Ishikawa (cell line): ENCODE measurements at regions not wholly inside any gene's neighbourhood (a gene's known extent, or its start where the extent isn't known, plus 50 kb on each side); places are given as distances from the start of the nearest gene placed in this dataset.

Experiments used
- CEBPB ChIP-seq: IDR thresholded peaks from 2 replicates; pipeline ENCODE4 v1.6.1; 2012
- CREB1 ChIP-seq: IDR thresholded peaks from 2 replicates; pipeline ENCODE4 v1.6.1; 2012; ENCODE audit warnings: low read depth
- EGR1 ChIP-seq: IDR thresholded peaks from 2 replicates; pipeline ENCODE4 v1.6.1; 2012
- EP300 ChIP-seq: IDR thresholded peaks from 2 replicates; pipeline ENCODE4 v1.6.1; 2012; ENCODE audit warnings: borderline replicate concordance
- FOXM1 ChIP-seq: IDR thresholded peaks from 2 replicates; pipeline ENCODE4 v1.6.1; 2012; ENCODE audit warnings: low read depth, borderline replicate concordance
- NFIC ChIP-seq: IDR thresholded peaks from 2 replicates; pipeline ENCODE4 v1.6.1; 2012
- RAD21 ChIP-seq: IDR thresholded peaks from 2 replicates; pipeline ENCODE4 v1.6.1; 2012; ENCODE audit warnings: low read depth
- TAF1 ChIP-seq: IDR thresholded peaks from 2 replicates; pipeline ENCODE4 v1.6.1; 2012; ENCODE audit warnings: low read depth, mild to moderate bottlenecking
- TCF12 ChIP-seq: IDR thresholded peaks from 2 replicates; pipeline ENCODE4 v1.6.1; 2012; ENCODE audit warnings: low read depth
- TEAD4 ChIP-seq: IDR thresholded peaks from 2 replicates; pipeline ENCODE4 v1.6.1; 2012
- YY1 ChIP-seq: IDR thresholded peaks from 2 replicates; pipeline ENCODE4 v1.6.1; 2012; ENCODE audit warnings: low read depth
- ZBTB7A ChIP-seq: IDR thresholded peaks from 2 replicates; pipeline ENCODE4 v1.6.1; 2012; ENCODE audit warnings: low read depth
- TF ChIP-seq, protein P1 (sequence below): IDR thresholded peaks from 2 replicates; pipeline ENCODE4 v1.6.1; 2012; ENCODE audit warnings: low read depth, mild to moderate bottlenecking
- TF ChIP-seq, protein P2 (sequence below): IDR thresholded peaks from 2 replicates; pipeline ENCODE4 v1.6.1; 2012
- TF ChIP-seq, protein P3 (sequence below): IDR thresholded peaks from 2 replicates; pipeline ENCODE4 v1.6.1; 2012

DNA sequence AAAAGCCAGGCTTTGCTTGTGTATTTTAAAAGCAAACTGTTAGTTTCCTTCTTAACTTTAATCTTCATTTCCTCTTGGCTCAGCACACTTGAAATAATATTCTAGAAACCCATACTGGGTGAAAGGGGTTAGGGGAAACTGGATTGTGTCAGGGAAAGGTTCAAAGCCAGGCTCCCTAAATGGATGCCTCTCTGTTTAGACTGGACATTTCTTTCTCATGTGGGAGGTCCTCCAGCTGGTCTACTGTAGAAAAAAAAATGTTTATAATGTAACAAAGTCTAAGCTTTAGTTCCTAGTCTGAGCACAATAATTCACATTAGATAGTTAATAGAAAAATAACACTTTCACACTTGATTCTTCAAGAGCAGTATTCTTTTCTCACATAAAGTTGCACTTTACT lies 89.0 kb upstream of the AKIRIN2 start:
- TF ChIP-seq EGR1: no peak
- no peak for TF ChIP-seq FOXM1
- TF ChIP-seq TEAD4: no peak
- TF ChIP-seq, protein P1, sequence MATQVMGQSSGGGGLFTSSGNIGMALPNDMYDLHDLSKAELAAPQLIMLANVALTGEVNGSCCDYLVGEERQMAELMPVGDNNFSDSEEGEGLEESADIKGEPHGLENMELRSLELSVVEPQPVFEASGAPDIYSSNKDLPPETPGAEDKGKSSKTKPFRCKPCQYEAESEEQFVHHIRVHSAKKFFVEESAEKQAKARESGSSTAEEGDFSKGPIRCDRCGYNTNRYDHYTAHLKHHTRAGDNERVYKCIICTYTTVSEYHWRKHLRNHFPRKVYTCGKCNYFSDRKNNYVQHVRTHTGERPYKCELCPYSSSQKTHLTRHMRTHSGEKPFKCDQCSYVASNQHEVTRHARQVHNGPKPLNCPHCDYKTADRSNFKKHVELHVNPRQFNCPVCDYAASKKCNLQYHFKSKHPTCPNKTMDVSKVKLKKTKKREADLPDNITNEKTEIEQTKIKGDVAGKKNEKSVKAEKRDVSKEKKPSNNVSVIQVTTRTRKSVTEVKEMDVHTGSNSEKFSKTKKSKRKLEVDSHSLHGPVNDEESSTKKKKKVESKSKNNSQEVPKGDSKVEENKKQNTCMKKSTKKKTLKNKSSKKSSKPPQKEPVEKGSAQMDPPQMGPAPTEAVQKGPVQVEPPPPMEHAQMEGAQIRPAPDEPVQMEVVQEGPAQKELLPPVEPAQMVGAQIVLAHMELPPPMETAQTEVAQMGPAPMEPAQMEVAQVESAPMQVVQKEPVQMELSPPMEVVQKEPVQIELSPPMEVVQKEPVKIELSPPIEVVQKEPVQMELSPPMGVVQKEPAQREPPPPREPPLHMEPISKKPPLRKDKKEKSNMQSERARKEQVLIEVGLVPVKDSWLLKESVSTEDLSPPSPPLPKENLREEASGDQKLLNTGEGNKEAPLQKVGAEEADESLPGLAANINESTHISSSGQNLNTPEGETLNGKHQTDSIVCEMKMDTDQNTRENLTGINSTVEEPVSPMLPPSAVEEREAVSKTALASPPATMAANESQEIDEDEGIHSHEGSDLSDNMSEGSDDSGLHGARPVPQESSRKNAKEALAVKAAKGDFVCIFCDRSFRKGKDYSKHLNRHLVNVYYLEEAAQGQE: no peak
- no peak for TF ChIP-seq YY1

DNA sequence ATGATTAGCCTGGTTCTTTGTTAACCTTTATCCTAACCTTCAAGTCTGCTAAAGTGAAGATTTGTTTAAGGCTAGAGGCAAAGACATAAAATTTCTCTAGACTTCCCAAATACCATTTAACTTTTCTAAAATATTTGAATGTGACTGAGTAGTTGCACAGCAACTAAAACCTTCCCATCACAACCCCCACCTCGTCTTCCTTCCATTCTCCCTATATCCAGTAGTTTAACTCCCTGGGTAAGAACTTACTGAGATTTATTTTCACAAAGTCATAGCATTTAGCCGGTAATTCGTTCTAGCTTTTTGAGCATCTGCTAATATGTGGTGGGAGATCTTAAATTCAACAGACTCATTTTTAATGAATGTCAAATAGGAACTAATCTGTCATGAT lies 87.9 kb upstream of the AKIRIN2 start:
- TF ChIP-seq, protein P1: no peak
- TF ChIP-seq ZBTB7A: no peak
- TF ChIP-seq RAD21: no peak
- TF ChIP-seq CREB1: no peak
- TF ChIP-seq, protein P2, sequence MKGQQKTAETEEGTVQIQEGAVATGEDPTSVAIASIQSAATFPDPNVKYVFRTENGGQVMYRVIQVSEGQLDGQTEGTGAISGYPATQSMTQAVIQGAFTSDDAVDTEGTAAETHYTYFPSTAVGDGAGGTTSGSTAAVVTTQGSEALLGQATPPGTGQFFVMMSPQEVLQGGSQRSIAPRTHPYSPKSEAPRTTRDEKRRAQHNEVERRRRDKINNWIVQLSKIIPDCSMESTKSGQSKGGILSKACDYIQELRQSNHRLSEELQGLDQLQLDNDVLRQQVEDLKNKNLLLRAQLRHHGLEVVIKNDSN: no peak
- TF ChIP-seq, protein P3, sequence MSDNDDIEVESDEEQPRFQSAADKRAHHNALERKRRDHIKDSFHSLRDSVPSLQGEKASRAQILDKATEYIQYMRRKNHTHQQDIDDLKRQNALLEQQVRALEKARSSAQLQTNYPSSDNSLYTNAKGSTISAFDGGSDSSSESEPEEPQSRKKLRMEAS: no peak

DNA sequence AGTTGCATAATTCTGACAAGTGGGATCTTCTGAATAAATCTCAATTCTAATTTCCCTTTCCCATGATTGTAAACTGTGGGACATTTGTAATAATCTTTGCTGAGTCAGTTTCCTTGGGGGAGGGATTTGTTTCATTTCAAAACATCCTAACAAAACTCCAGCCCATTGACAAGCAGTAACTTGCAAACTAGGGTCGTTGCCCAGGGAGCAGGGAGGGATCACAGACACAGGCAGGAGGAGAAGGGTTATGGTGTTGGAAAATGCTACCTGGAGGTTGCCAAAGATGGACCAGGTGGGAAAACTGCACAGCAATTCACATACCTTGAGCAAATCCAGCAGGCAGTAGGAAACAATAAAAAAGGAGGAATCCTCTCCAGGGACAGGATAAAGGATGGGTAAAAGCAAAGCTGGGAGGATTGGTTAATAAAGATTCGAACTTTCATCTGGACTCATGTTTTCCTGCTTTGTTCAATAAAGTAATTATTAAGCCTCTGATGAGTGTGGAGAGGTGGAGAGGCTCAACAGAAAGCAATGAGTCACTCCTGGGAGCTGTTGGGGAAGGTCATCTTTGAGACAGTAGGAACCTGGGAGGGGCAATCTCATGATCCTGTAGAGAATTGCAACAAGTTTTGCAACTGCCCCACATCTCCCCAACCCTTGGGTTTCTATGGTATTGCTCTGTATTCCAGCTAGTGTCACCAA lies 87.3 kb upstream of the AKIRIN2 start:
- TF ChIP-seq, protein P3: no peak
- no peak for TF ChIP-seq CREB1
- no peak for TF ChIP-seq NFIC

DNA sequence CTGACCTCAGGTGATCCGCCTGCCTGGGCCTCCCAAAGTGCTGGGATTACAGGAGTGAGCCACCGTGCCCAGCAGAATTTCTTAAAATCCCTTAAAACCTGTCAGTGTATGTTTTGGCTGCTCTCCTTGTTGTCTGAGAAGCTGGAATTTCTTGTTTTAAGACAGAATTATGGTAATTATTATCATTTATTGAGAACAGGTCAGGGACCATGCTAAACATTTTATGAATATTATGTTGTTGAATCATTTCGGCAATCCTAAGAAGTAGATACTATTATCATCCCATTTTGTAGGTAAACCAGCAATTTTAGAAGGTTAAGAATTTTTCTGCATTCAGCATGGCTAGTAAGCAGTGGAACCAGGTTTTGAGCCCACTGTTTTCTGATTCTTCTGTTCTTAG lies 86.1 kb upstream of the AKIRIN2 start:
- TF ChIP-seq, protein P2: no peak
- TF ChIP-seq EGR1 (no peak), RAD21 (no peak), FOXM1 (no peak), TEAD4 (no peak), CREB1 (no peak)
- TF ChIP-seq, protein P1: no peak
- TF ChIP-seq, protein P3: no peak

DNA sequence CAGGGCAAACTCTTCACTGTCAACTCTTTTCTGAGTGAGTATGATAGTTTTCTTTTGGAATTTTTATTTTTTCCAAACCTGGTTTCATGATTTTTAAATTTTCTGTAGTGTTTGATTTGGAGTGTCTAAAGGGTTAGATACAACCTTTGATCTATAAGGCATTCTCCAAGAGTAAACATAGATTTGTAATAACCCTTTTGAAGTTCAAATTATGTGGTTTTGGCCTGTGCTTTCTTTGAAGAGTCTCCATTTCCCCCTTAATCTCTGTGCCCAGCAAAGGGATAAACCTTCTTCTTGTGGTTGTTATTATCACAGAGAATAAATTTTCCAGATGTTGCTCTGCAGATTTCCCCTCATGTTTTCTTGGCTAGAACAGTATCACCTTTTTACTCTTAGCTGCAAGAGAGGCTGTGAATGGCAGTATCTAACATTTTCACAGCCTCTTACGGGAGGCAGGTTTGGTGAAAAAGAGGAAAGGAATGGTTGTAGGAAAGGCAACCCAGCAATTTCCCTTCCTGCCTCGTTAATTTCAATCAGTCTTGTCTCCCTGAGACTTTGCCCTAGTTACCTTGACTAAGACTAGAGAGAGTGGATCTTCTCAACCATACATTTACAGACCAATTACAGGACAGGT lies 83.3 kb upstream of the AKIRIN2 start:
- no peak for TF ChIP-seq EGR1
- no peak for TF ChIP-seq CREB1
- TF ChIP-seq, protein P1: no peak
- no peak for TF ChIP-seq RAD21
- TF ChIP-seq EP300: no peak
- TF ChIP-seq, protein P2: no peak
- TF ChIP-seq, protein P3: no peak
- TF ChIP-seq TAF1: no peak
- no peak for TF ChIP-seq FOXM1
- TF ChIP-seq CEBPB: no peak
- TF ChIP-seq TEAD4: no peak
- no peak for TF ChIP-seq TCF12
